GM20000 (cell line): ENCODE measurements at regions not wholly inside any gene's neighbourhood (a gene's known extent, or its start where the extent isn't known, plus 50 kb on each side); places are given as distances from the start of the nearest gene placed in this dataset.

ENCODE experiments used
- DNase-seq: peaks from one replicate; pipeline ENCODE4 v3.0.0; 2012; ENCODE audit warnings: low spot score
- TF ChIP-seq, protein P1 (sequence below): IDR thresholded peaks from 2 replicates; pipeline ENCODE4 v1.5.1; 2012; ENCODE audit warnings: mild to moderate bottlenecking, control low read depth; ENCODE audit errors: extremely low read depth, missing control alignments

GRCh38 chr5:9850456-9850855 is 220.3 kb upstream of the TAS2R1 start:
- DNase-seq = no peak

DNA sequence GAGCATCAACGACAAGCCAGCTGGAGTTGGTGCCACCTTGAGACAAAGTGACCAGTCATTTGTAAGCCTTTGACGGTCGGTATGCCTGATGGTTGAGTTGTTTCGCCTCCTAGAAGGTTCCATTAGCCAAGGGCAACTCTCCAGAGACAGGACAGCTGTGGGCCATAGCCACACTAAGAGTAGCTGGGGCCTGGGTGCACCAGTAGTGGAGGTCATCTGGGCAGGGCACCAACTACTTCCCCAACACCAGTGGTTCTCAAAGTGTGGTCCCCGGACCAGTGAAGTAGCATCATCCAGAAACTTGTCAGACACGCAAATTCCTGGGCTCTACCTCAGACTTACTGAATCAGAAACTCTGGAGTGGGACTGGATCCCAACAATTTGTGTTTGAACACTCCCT is 217.5 kb upstream of the TAS2R1 start:
- TF ChIP-seq, protein P1, sequence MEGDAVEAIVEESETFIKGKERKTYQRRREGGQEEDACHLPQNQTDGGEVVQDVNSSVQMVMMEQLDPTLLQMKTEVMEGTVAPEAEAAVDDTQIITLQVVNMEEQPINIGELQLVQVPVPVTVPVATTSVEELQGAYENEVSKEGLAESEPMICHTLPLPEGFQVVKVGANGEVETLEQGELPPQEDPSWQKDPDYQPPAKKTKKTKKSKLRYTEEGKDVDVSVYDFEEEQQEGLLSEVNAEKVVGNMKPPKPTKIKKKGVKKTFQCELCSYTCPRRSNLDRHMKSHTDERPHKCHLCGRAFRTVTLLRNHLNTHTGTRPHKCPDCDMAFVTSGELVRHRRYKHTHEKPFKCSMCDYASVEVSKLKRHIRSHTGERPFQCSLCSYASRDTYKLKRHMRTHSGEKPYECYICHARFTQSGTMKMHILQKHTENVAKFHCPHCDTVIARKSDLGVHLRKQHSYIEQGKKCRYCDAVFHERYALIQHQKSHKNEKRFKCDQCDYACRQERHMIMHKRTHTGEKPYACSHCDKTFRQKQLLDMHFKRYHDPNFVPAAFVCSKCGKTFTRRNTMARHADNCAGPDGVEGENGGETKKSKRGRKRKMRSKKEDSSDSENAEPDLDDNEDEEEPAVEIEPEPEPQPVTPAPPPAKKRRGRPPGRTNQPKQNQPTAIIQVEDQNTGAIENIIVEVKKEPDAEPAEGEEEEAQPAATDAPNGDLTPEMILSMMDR = no peak
- no peak for DNase-seq

More at GRCh38 chr5:9850456-9850855, 220.3 kb upstream of the TAS2R1 start:
- TF ChIP-seq, protein P1 = no peak

DNA sequence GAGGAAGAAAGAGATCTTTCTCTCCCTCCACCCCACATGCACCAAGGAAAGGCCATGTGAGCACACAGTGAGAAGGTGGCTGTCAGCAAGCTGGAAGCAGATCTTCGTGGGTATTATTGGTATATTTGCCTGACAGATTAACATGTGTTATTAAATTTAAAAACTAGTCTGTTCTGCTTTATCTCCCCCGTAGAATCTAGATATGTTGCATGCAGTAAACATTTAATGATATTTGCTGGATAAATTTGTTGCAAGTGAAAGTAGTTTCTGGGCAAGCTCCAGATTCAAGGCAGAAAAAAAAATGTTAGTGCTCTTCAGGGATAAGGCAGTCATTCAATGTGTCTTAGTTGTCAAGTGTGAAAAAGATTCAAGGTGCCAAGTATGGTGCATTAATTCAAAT is 215.0 kb upstream of the TAS2R1 start:
- TF ChIP-seq, protein P1 = no peak
- no peak for DNase-seq

DNA sequence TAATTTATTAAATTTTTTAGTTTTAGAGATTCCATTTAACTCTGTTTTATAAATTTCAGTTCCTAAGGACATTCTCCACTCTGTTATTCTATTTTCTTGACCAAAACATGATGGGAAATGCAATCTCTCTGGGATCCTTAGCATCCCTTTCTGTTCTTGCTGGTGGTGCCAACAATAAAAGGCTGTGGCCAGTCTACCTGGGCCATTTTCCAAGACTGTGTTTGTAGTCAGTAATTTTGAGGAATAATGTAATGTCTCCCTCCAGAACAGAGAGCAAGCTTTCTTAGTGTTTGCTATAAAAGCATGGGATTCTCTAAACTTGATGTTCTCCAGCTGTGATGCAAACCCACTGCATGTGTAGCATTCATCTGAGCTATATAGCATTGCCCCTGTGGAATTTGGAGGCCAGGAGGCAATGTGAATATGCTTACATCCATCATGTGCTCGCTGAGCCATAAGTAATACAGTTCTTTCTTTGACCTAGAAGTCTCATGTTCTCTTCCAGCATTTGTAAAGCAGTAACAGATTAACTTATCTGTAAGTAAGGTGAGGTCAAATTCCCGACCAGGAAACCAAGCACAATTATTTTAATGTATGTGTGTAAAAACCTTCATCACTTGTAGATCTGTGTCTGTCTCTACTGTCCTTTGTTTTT is 211.5 kb upstream of the TAS2R1 start:
- DNase-seq = no peak
- TF ChIP-seq, protein P1 = no peak

DNA sequence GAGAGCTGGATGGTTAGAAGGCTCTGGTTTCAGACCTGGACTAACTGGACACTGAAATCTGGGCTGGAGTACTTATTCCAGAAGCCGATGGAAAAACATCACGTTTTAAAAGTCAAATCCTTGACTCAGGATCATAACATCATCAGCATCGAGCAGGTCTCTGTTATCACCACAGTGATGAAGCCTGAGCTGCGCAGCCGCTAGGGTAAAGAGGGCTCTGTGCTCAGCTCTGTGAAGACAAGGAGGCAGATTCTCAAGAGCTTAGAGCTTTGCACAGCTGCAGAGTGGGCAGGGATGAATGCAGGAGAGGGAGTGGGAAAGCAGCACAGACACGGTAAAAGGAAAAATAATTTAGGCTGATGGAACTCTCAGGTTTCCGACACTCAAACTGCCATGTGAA is 208.8 kb upstream of the TAS2R1 start:
- TF ChIP-seq, protein P1 = no peak
- DNase-seq = no peak

GRCh38 chr5:9834871-9835770 is 205.0 kb upstream of the TAS2R1 start:
- no peak for DNase-seq

More at GRCh38 chr5:9834871-9835770, 205.0 kb upstream of the TAS2R1 start:
- TF ChIP-seq, protein P1 = no peak
